HG03571 (cell line): ENCODE measurements at regions not wholly inside any gene's neighbourhood (a gene's known extent, or its start where the extent isn't known, plus 50 kb on each side); places are given as distances from the start of the nearest gene placed in this dataset.

Source experiments
- ATAC-seq: cut with Tn5 transposase; IDR thresholded peaks from one replicate; pipeline ENCODE4 v1.9.1; 2021; ENCODE audit not compliant: unreplicated experiment

DNA sequence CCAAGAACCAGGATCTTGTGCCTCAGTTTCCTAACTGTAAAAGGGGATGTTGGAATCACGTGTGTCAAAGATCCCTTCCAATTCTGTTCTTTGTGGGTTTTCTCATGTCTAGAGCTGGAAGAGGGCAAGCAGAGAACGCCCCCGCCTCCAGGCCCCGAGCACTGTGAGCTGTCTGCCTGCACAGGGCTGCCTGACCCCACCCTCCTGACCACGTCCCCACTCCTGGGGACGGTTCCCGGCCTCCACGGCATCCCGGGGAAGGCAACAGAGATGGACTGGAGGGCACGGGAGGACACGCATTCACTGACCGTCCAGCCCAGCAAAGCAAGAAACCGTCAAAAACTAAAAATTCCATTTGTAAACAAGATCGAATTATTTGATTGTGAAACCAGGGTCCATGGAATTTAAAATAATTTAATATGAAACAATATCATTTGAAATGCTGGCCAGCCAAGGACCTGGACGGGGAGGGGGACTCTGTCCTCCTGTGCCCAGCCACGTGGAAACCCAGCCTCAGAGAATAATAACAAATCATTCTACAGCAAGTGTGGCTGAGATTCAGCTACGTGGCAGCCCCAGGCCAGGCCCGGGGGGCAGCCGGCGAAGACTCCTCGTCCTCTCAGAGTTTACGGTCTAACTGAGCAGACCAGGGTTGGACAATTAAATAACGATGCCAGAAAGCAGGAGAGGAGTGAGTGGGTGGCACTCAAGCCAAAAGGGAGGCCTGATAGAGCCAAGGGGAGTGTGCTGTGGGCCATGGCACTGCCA lies 87.3 kb upstream of the DIO3 start:
- ATAC-seq = no peak

DNA sequence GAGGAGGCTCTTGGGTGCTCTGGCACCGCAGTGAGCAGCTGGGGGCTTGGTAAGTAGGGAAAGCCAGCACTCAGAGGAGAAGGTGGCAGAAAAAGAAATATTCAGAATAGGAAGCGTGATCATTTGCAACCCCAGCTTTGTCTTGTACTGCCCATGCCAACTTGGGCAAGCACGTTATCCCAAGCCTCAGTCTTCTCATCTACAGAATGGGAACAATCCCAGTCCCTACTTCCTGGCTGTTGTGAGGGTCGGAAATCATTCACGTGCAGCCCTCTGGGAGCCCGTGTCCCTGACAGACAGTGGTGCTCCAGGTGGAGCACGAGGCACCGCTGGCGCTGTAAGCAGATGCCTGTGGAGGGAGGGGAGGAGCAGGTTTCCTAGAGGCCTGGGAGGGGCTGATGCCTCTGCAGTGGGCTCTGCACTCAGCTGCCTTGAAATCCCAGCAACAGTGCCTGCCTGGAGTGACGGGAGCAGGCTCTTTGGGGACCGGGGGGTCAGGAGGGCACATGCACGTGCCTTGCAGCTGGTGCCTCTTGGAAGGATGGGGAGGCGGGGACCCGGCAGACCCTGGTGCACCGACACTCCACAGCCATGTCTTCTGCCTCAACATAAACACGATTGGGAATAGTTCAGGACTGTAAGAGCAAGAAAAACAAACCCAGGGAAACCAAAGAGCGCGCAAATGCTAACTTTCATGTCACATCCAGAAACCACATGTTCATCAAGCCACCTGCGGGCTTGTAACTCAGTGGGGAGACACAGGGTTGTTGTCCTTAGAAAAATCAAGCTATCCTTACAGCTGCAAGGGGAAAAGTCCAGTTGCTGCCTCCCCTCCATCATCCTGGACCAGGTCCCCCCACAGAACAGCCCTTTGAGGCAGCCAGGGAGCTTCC lies 86.5 kb upstream of the DIO3 start:
- ATAC-seq = no peak

DNA sequence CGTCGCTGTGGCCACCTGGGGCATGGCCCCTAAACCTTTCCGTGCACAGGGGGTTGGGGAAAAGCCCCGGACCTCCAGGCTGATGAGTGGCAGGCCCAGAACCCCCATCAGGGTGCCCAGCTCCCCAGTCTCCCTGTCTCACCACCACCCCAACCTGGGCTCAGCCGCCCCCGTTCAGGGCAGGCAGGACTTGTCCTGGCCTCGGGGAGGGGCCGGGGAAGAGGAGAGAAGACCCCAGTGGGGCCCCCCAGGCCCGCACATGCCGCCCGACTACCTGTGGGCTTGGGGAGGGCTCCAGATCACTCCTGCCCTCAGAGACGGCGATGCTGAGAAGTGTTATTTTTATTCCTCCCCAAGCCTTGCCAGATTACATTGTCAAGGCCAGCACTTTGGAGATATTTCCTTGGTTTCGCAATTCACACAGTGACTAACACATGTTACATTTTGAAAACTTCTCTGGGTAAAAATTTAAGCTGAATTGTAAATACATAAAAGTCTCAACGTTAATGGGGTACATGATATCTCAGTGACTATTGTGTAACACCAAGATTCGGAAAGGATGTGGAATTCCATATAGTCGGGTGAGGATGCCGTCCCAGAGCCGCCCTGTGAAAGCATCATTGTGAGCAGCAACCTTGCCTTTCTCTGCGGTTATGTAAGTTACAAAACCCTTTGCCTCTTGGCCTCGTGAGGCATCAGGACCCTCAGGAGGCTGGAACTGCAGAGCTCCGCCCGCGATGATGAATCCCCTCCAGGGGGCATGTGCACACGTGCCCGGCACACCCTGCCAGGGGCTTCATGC lies 85.6 kb upstream of the DIO3 start:
- ATAC-seq = no peak

DNA sequence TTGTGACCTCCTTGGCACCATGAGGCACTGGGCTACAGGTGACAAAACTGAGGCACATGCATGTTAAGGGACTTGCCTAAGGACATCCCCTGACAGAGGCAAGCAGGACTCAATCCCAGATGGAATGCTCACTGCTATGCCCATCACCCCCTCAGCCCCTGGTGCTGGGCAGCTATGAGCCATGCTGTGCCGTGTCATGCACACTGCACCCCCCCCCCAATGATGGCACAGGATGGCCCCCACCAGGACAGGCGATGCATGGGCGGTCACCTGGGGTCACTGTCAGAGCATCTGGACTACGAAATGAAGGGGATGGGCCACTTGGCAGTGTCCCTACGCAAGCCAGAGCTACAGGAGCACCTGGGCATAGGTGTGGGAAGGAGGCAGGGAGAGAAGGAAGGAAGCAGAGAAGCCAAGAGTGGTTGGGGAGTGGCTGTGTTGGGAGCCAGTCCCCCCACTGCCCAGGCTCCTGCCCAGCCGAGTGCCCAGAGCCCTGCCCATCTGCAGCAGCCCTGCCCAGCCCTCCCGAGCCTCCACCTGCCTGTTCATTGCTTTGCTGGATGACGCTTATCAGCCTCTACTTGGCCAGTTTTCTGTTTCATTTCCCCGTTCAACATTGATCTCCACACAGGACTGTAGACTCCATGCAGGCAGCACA lies 84.9 kb upstream of the DIO3 start:
- ATAC-seq = no peak

DNA sequence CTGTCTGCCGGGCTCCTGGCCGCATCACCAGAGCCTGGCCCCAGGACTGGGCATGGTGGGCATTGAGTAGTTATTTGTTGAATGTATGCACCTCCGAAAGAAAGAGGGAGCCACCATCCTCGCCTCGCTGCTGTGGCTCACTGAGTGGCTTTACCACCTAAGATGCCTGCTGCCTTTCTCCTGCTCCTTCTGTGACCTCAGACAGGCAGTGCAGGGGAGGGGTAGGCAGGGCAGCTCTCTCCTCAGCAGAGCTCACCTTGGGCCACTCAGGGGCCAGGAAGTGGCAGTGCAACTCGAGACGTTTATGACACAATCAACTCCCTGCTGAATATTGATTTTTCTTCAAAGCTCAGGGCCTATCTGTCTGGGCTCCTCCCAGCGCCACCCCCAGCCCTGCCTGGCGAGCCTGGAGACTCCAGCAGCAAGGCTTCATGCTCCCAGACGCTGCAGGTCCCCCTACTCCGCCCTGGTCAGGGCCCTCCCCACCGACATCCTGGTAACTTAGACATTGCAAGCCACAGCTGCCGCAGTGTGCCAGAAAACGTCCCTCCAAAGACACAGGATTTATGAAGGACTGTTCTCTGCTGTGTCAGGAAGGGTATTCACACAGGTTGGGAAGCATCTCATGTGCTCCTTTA lies 84.3 kb upstream of the DIO3 start:
- no peak for ATAC-seq

DNA sequence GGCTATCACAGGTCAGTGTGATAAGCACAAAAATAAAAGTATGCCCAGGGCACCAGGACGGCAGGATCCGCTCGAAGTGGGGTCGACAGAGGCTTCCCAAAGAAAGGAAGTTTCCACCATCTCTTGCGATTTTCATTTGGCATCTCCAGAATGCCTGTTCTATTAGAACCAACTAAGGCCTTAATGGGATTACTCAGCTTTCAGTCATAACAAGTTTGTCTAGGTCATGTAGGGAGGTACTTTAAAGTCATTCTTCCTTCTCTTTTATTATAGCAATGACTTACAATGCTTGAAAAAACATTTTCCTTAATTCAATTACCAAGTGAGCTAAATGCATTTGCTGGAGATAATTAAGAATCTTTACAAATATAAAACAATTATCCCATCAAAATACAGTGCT lies 83.6 kb upstream of the DIO3 start:
- ATAC-seq = no peak

DNA sequence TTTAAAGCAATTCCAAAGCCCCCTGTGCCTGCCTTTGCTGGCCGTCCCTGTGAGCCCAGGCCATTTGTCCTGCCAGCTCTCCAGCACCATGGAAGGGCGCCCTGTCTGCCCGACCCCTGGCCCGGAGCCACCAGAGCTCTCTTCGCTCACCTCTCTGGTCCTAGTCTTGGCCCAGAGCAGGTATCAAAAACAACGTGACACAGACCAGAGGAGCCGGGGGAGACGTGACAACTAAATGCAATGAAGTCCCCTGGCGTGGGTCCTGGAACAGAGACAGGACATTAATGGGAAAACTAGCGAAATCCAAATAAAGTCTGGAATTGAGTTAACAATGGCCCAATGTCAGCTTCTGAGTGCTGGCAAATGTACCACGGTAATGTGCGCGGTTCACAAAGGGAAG lies 83.2 kb upstream of the DIO3 start:
- ATAC-seq = no peak

DNA sequence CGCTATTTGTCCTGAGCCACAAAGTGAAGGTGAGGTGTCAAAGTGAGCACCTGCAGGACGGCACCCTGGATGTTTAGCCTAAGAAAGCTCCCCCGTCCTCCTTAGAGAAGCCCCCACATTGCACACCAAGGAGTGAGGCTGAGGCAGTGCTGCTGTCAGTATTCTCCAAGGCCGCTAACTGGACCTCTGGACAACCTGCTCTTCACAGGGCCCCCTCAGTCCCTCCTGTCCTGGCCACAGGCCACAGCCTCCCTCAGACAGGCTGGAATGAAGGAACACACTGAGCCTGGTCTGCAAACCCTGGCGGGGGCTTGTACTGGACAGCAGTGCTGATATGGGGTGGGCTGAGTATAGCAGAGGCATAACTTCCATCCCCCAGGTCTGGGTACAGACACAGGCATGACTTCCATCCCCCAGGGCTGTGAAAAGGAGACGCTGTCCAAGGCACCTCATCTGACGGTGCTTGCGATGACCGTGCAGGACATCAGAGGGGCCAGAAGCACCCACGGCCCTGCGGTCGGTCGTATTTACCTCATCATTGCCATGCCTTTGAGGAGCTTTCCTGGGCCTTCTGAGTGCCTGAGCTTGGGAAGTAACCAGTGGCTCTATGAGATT lies 82.4 kb upstream of the DIO3 start:
- no peak for ATAC-seq

DNA sequence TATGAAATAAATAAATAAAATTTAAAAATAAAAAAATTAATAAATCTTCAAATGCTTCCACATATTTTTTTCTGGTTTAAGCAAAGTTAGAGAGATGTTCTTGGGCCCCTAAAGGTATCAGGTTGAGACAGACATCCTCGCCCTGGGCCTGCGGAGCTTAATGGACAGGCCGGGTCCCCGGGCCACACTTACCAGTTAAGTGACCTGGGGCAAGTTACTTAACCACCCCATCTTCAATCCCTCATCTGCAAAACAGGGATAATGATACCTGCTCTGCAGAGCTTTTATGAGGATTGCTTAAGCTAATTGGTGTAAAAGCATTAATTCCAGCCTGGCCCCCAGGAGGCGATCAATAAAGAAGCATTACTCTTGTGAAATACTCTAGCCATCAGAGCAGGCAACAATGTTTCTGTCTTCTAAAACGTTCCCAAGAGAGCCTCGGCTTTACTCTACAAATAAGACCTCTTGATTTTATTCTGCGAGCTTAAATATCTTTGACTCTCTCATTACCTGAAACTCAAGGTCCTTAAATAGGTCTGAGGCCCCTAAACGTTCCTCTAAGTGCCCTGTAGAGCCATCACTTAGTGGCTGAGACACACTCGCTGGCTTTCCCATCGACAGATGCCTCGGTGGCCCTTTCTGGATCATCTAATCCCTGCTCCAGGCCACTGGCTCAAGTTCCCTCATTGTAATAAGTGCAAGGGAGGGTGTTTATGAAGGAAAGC lies 81.1 kb upstream of the DIO3 start:
- ATAC-seq = no peak

DNA sequence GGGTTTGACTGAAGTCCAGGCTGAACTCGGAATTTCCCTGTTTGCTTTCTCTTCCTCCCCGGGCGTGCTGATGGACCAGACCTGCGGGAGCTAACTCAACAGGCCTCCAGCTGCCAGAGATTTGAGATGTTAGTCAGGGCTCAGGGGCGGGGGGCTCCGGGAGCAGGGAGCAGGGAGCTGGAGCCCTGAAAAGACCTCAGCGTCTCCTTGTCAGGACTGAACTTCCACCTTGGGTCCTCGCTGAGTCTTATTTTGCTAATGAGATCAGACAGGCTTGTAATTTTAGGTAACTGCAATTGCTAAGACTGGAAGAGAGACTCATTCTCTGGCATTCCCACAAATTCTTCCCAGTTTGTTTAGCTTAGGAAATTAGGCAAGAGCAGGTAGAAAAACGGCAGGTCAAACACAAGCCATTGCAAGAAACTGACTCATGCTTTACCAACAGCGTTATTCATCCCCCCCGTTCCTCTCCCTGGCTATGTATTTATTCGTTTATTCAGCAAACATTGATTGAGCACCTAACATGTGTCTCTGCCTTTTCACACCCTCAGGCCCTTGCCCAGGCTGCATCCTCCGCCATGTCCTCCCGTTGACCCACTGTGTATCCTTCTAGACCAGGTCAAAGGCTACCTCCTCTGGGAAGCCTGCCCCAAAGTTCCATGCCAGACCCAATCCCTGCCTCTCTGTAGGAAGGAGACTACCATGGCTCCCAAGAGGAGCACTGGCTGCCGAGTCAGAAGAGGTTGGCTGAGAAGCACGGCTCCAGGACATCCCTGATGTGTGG lies 80.4 kb upstream of the DIO3 start:
- no peak for ATAC-seq

DNA sequence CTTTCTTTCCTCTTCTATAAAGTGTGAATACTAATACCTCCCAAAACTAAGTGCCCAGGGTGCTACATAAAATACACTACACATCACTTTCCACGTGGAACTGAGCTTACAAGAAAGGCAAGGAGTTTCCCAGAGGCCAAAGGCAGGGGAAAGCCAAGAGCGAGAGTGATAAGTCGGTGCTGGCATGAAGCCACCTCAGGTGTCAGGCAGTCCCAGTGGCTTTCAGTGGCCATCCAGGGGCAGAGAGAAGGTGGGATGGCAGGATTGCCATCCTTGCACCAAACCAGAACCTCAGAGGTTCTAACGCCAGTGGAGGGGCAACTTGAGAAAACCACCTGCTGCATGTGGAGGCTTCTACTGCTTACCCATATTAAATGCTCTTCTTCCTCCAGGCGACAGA lies 79.7 kb upstream of the DIO3 start:
- ATAC-seq = no peak

DNA sequence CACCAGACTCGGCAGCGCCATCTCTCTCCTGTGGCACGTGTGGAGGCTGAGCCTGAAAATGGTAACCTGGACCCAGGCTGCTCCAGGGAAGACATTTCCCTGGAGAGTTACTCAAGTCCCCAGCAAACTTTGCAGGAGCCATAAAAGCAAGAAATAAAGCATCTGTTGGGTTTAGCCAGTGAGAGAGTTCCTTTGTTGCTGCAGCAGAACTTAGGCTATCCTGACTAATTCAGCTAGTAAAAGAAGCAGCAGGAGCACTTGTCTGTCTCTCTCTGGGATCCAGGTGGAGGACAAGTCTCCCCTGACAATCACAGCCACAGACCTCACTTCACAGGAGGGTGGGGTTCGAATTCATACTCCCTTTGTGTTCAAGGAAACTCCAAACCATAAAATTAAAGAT lies 79.2 kb upstream of the DIO3 start:
- no peak for ATAC-seq

DNA sequence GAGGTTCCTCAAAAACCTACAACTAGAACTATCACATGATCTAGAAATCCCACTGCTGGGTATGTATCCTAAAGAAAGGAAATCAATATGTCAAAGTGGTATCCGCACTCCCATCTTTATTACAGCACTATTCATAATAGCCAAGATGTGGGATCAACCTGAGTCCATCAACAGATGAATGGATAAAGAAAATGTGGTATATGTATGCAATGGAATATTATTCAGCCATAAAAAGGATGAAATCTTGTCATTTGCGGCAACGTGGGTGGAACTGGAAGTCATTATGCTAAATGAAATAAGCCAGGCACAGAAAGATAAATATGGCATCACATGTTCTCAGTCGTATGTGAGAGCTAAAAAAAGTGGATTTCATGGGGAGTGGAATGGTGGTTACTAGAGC lies 77.5 kb upstream of the DIO3 start:
- no peak for ATAC-seq

DNA sequence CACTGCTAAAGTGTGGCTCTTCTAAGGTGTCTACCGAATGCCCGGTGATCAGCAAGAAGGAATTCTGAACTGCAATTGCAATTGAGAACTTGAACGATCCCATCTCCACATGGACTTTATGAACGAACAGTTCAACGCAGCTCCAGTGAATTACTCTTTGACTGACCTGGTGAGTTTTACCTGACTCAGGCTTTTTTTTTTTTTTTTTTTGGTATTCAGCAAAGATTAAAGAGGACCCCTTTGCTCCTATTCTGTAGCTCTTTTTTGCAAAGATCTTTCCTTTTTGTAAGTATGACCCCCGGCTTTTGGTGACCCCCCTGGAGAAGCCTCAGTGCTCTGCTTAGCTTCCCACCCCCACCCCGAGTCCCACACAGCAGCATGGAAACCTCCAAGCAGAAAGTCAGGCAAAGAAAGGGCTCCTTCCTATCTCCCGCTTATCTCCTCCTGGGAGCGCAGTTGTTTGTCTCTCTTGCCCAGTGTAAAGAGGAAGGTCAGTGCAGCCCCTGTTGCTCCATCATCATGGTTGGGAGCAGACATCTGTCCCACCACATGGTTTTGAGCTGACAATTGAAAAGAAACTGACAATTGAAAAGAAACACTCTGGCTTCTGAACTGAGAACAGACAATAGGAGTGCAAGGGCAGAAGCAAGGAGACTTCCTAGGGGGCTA lies 72.1 kb upstream of the DIO3 start:
- ATAC-seq = no peak

DNA sequence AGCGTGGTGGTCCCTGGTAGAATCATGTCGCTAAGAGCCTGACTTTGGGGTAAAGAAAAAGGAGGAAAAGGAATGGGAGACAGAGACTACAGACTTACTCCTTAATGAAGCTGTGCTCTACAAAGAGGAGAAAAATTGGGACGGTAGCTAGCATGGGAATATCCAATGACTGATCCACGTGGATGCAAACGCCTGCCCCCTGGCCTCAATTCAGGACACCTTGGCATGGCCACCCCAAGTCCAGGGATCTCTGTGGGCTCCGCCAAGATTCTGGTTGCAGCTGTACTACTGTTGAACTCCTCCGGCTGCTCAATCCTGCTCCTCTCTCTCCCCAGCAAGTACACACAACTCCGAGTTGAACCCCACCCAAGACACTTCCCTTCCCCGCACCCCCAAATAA lies 70.5 kb upstream of the DIO3 start:
- no peak for ATAC-seq

DNA sequence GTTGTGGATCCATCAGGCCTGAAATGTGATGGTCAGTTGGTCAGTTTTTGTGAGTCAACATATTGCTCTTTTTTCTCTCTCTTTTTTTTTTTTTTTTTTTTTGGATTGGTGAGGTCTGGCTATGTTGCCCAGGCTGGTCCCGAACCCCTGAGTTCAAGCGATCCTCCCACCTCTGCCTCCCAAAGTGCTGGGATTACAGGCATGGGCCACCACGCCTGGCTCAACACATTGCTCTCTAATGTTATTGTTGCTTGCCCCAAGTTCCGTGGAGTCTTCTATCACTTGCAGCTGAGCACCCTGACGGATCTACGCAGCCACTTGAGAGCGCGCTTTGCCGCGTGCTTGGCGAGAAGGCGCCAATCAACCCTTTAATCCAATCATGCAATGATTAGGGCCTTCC lies 69.5 kb upstream of the DIO3 start:
- no peak for ATAC-seq

DNA sequence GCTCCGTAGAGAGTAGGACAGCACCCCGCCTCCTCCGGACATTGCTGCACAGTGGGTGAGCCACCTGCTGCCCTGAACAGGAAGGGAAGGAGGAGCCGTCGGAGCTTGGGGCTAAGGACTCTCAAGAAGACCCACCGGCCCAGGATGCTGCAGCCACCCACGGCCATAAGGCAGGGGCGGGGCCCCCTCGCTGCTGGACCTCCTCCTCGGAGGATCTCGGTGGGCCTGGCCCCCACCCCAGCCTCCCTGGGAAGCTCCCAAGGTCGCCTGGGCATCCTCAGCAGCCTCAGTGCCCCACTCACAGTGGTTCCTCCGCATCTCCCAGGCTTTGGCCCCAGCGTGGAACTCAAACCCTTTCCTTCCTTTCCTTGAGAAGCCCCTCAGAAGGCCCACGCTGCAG lies 68.6 kb upstream of the DIO3 start:
- ATAC-seq = no peak

DNA sequence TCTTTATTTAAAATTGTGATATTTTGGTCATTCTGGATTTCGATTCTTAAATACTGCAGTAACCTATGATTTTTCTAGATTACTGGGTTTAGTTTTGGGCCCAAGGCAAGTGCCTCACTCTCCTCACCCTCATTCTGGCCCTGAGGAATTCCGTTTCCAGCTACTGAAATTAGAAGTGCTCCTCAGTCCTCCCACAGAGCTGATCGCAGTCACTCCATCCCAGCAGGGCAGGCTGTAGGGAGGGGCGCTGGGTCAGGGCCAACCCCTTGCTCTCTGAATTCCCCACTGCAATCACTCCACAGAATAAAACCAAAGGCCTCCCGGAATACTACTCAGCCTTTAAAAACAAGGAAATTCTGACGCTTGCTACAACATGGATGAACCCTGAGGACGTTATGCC lies 66.5 kb upstream of the DIO3 start:
- no peak for ATAC-seq
